ENCODE measurements at regions not wholly inside any gene's neighbourhood (a gene's known extent, or its start where the extent isn't known, plus 50 kb on each side); places are given as distances from the start of the nearest gene placed in this dataset.

DNA sequence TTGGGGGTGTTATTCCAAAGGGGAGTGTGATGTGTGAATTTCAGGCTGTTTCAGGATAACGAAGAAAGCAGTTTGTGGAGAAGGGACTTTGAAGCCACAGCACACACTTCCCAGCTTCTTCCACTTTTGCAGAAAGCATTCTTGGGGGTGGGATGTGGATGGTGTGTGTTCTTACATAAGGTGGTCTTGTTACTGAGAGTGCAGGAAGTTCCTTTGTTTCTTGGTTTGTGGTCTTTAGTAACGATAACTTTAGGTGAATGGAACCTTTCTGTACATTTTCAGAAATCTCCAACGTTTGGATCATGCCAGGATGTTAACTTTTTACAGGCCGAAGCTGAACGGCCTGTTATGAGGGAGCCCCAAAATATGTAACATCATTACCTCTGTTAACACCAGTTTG, 251.8 kb downstream of the KCNRG start:
- Histone ChIP-seq H3K4ac (ENCODE audit: low read depth, low read length) (no peak overlapping the region), H2BK15ac (ENCODE audit: low read depth, low read length) (no peak overlapping the region), H3K56ac (ENCODE audit: insufficient read length, low read depth, low read length) (no peak overlapping the region), H3K9me3 (ENCODE audit: control insufficient read depth, low read depth, low read length) (no peaks in the 10 kb centered on the region), H3K4me1 (ENCODE audit: insufficient read depth, low read length) (no peaks in the 10 kb centered on the region; the same call in 1 of the 2 replicates), H2BK5ac (ENCODE audit: insufficient read length, low read length) (no peak overlapping the region), H3K4me2 (ENCODE audit: insufficient read depth, insufficient read length, low read length) (no peak overlapping the region), H4K91ac (ENCODE audit: insufficient read length, low read depth, low read length) (no peak overlapping the region), H3K79me1 (ENCODE audit: insufficient read depth, low read depth, low read length, poor library complexity, severe bottlenecking) (no peaks in the 10 kb centered on the region), H4K8ac (replicated peaks; ENCODE audit: insufficient read length, low read depth, low read length) (no peak overlapping the region), H3K9ac (ENCODE audit: extremely low read depth, insufficient read length, low read length) (no peak overlapping the region), H3K14ac (ENCODE audit: insufficient read depth, low read length) (no peak overlapping the region), H2BK120ac (ENCODE audit: low read depth, low read length, poor library complexity, severe bottlenecking) (no peak overlapping the region), H3K27ac (ENCODE audit: insufficient read length, low read depth, low read length) (no peak overlapping the region), H2AK5ac (ENCODE audit: insufficient read length, low read length) (no peak overlapping the region), H2BK20ac (ENCODE audit: low read depth, low read length, poor library complexity, severe bottlenecking) (no peak overlapping the region), H3K27me3 (ENCODE audit: insufficient read depth, low read length) (no peaks in the 10 kb centered on the region), H3T11ph (ENCODE audit: low read length) (no peak overlapping the region), H2BK12ac (ENCODE audit: insufficient read length, low read depth, low read length) (no peak overlapping the region), H3K18ac (ENCODE audit: insufficient read length, low read depth, low read length) (no peak overlapping the region), H4K20me1 (ENCODE audit: control insufficient read depth, insufficient read depth, insufficient read length) (no peaks in the 10 kb centered on the region), H2AFZ (ENCODE audit: low read length) (no peak overlapping the region), H3K23me2 (ENCODE audit: insufficient read length, low read depth, low read length, poor library complexity, severe bottlenecking) (no peaks in the 10 kb centered on the region), H4K5ac (ENCODE audit: insufficient read length, low read depth, low read length) (no peak overlapping the region), H3K23ac (ENCODE audit: insufficient read length, low read depth, low read length) (no peak overlapping the region), H3K79me2 (ENCODE audit: insufficient read depth, low read length) (no peaks in the 10 kb centered on the region)
- H3K36me3 Mint-ChIP-seq (ENCODE audit: insufficient read depth in 1 of 3, low read depth in 3 of 3) = peaks cover 0 to 1% (median 0%) of the 10 kb centered on the region in 3 experiments; a peak in 1 of 7 replicates
- no peak for DNase-seq
- 0 out of 7 replicates have a peak overlapping the region, but pooled peaks of 1 of the 3 experiments have one; percentile 30 for H3K27ac Mint-ChIP-seq
- no peaks in the 10 kb centered on the region for H3K27me3 Mint-ChIP-seq (ENCODE audit: low read depth)
- no peaks in the 10 kb centered on the region for H3K9me3 Mint-ChIP-seq
- no CpG with 5 or more reads among the region's 5 CpGs for WGBS (ENCODE audit: extremely low coverage, insufficient read length, low lambda C conversion rate)
- TF ChIP-seq, protein P1, sequence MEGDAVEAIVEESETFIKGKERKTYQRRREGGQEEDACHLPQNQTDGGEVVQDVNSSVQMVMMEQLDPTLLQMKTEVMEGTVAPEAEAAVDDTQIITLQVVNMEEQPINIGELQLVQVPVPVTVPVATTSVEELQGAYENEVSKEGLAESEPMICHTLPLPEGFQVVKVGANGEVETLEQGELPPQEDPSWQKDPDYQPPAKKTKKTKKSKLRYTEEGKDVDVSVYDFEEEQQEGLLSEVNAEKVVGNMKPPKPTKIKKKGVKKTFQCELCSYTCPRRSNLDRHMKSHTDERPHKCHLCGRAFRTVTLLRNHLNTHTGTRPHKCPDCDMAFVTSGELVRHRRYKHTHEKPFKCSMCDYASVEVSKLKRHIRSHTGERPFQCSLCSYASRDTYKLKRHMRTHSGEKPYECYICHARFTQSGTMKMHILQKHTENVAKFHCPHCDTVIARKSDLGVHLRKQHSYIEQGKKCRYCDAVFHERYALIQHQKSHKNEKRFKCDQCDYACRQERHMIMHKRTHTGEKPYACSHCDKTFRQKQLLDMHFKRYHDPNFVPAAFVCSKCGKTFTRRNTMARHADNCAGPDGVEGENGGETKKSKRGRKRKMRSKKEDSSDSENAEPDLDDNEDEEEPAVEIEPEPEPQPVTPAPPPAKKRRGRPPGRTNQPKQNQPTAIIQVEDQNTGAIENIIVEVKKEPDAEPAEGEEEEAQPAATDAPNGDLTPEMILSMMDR (conservative IDR thresholded peaks at IDR 0.05) = no peak
- peaks cover 2 to 5% of the 10 kb centered on the region in 2 experiments; a peak in 2 of 4 replicates for H3K4me1 Mint-ChIP-seq
- H3K4me3 Mint-ChIP-seq = no peak overlapping the region

All from H9 (cell line).